ENCODE measurements at regions not wholly inside any gene's neighbourhood (a gene's known extent, or its start where the extent isn't known, plus 50 kb on each side); places are given as distances from the start of the nearest gene placed in this dataset.

GRCh38 chr11:34812905-34813576 lies 103.1 kb downstream of the APIP start:
- CTCF ChIA-PET, result no interaction called here
- POLR2A ChIA-PET, result no interaction called here
- no peak for TF ChIP-seq FOXA1 (IDR thresholded peaks at IDR 0.05)
- TF ChIP-seq HDGF (IDR thresholded peaks at IDR 0.05; ENCODE audit: borderline replicate concordance), result no peak
- TF ChIP-seq ZNF384 (IDR thresholded peaks at IDR 0.05), result no peak
- TF ChIP-seq FOXK2 (IDR thresholded peaks at IDR 0.05), result no peak
- no peak for TF ChIP-seq ARNT (IDR thresholded peaks at IDR 0.05)
- no peak for TF ChIP-seq ELF4 (IDR thresholded peaks at IDR 0.05)
- no peak for TF ChIP-seq NFRKB (IDR thresholded peaks at IDR 0.05)
- TF ChIP-seq, protein P1, sequence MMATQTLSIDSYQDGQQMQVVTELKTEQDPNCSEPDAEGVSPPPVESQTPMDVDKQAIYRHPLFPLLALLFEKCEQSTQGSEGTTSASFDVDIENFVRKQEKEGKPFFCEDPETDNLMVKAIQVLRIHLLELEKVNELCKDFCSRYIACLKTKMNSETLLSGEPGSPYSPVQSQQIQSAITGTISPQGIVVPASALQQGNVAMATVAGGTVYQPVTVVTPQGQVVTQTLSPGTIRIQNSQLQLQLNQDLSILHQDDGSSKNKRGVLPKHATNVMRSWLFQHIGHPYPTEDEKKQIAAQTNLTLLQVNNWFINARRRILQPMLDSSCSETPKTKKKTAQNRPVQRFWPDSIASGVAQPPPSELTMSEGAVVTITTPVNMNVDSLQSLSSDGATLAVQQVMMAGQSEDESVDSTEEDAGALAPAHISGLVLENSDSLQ (IDR thresholded peaks at IDR 0.05), result no peak
- TF ChIP-seq FOXM1 (IDR thresholded peaks at IDR 0.05; ENCODE audit: borderline replicate concordance), result no peak
- TF ChIP-seq CTBP1 (IDR thresholded peaks at IDR 0.05; ENCODE audit: borderline replicate concordance), result no peak
- TF ChIP-seq TARDBP (IDR thresholded peaks at IDR 0.05), result no peak
- no peak for DNase-seq (ENCODE audit: extremely low spot score)

- ChIA-PET CTCF (no interaction called here), POLR2A (no interaction called here)
- no peak for TF ChIP-seq ZNF384 (IDR thresholded peaks at IDR 0.05)
- TF ChIP-seq FOXA1 (IDR thresholded peaks at IDR 0.05), result no peak
- TF ChIP-seq ARNT (IDR thresholded peaks at IDR 0.05), result no peak
- no peak for TF ChIP-seq LEF1 (IDR thresholded peaks at IDR 0.05; ENCODE audit: borderline replicate concordance)
- TF ChIP-seq FOXK2 (IDR thresholded peaks at IDR 0.05), result no peak
- TF ChIP-seq L3MBTL2 (conservative IDR thresholded peaks at IDR 0.05), result no peak
- TF ChIP-seq SUZ12 (IDR thresholded peaks at IDR 0.05), result no peak
- no peak for TF ChIP-seq SP1 (IDR thresholded peaks at IDR 0.05)
- TF ChIP-seq CTBP1 (IDR thresholded peaks at IDR 0.05; ENCODE audit: borderline replicate concordance), result no peak
- TF ChIP-seq ELF4 (IDR thresholded peaks at IDR 0.05), result no peak
- TF ChIP-seq FOXM1 (IDR thresholded peaks at IDR 0.05; ENCODE audit: borderline replicate concordance), result no peak
- TF ChIP-seq, protein P1 (IDR thresholded peaks at IDR 0.05), result no peak
- no peak for DNase-seq (ENCODE audit: extremely low spot score)
Measured at GRCh38 chr11:34811858-34812257, 104.3 kb downstream of the APIP start.

DNA sequence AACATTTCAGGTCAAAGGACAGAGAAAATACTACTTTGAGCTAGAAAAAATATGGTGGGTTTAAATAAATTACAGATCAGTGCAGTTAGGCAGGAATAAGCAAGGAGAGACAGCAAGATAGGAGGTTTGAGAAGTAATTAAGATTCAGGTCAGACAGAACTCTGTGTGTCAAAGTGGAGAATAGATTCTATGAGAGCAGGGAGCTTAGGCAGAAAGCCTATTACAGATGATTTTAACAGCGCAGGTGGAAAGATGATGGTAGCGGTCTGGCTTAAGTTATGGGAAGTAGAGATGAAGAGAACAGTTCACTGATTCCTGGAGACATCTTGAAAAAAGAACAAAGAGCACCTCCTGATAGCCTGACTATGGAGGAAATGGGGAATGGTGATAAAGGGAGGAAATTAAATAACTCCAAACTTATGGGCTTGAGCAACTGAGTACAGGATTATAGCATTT lies 106.0 kb downstream of the APIP start:
- DNase-seq (ENCODE audit: extremely low spot score), result no peak
- POLR2A ChIA-PET, result no interaction called here
- TF ChIP-seq HDGF (IDR thresholded peaks at IDR 0.05; ENCODE audit: borderline replicate concordance) (no peak), L3MBTL2 (conservative IDR thresholded peaks at IDR 0.05) (no peak), TARDBP (IDR thresholded peaks at IDR 0.05) (no peak), ELF4 (IDR thresholded peaks at IDR 0.05) (no peak), ZNF384 (IDR thresholded peaks at IDR 0.05) (no peak), FOXA1 (IDR thresholded peaks at IDR 0.05) (no peak), SUZ12 (IDR thresholded peaks at IDR 0.05) (no peak), SP1 (IDR thresholded peaks at IDR 0.05) (no peak), NFRKB (IDR thresholded peaks at IDR 0.05) (no peak), FOXM1 (IDR thresholded peaks at IDR 0.05; ENCODE audit: borderline replicate concordance) (no peak), FOXK2 (IDR thresholded peaks at IDR 0.05) (no peak)
- TF ChIP-seq, protein P1 (IDR thresholded peaks at IDR 0.05), result no peak
- CTCF ChIA-PET, result no interaction called here

- TF ChIP-seq ARNT (IDR thresholded peaks at IDR 0.05), result no peak
- TF ChIP-seq BHLHE40 (IDR thresholded peaks at IDR 0.05; ENCODE audit: borderline replicate concordance), result no peak
- TF ChIP-seq HDGF (IDR thresholded peaks at IDR 0.05; ENCODE audit: borderline replicate concordance), result no peak
- TF ChIP-seq FOXA1 (IDR thresholded peaks at IDR 0.05), result no peak
- no peak for TF ChIP-seq FOXM1 (IDR thresholded peaks at IDR 0.05; ENCODE audit: borderline replicate concordance)
- no peak for TF ChIP-seq SP1 (IDR thresholded peaks at IDR 0.05)
- TF ChIP-seq ELF4 (IDR thresholded peaks at IDR 0.05), result no peak
- no peak for TF ChIP-seq LEF1 (IDR thresholded peaks at IDR 0.05; ENCODE audit: borderline replicate concordance)
- TF ChIP-seq, protein P1 (IDR thresholded peaks at IDR 0.05), result no peak
- no peak for TF ChIP-seq NFRKB (IDR thresholded peaks at IDR 0.05)
- TF ChIP-seq SUZ12 (IDR thresholded peaks at IDR 0.05), result no peak
- TF ChIP-seq L3MBTL2 (conservative IDR thresholded peaks at IDR 0.05), result no peak
- no peak for TF ChIP-seq ZNF384 (IDR thresholded peaks at IDR 0.05)
- ChIA-PET CTCF (no interaction called here), POLR2A (no interaction called here)
Measured at GRCh38 chr11:34809191-34810106, 106.7 kb downstream of the APIP start.

DNA sequence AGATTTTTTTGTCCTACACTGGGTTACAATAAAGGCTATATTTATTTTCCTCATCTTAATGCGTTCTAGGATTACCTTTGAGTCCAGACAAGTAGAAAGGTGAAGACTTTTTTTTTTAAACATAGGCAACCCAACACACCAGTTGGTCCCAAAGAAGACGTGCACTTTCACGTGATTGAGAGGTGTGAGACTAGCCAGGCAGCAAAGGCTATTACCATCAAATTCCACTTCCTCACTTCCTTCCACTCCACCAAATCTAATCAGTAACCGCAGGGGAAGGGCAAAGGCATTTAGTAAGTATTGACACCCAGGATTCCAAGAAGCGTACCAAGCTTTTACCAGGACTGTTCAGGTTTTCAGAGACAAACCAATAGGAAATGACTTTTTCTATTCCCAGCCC lies 109.3 kb downstream of the APIP start:
- CTCF ChIA-PET, result no interaction called here
- no peak for TF ChIP-seq LEF1 (IDR thresholded peaks at IDR 0.05; ENCODE audit: borderline replicate concordance)
- no peak for TF ChIP-seq NFRKB (IDR thresholded peaks at IDR 0.05)
- TF ChIP-seq FOXM1 (IDR thresholded peaks at IDR 0.05; ENCODE audit: borderline replicate concordance), result no peak
- no peak for TF ChIP-seq FOXA1 (IDR thresholded peaks at IDR 0.05)
- TF ChIP-seq HDGF (IDR thresholded peaks at IDR 0.05; ENCODE audit: borderline replicate concordance), result no peak
- TF ChIP-seq TARDBP (IDR thresholded peaks at IDR 0.05), result no peak
- TF ChIP-seq ELF4 (IDR thresholded peaks at IDR 0.05), result no peak
- TF ChIP-seq SP1 (IDR thresholded peaks at IDR 0.05), result no peak
- no peak for TF ChIP-seq L3MBTL2 (conservative IDR thresholded peaks at IDR 0.05)
- TF ChIP-seq ZNF384 (IDR thresholded peaks at IDR 0.05), result no peak
- TF ChIP-seq, protein P1 (IDR thresholded peaks at IDR 0.05), result no peak
- no peak for TF ChIP-seq BHLHE40 (IDR thresholded peaks at IDR 0.05; ENCODE audit: borderline replicate concordance)
- TF ChIP-seq SUZ12 (IDR thresholded peaks at IDR 0.05), result no peak
- no peak for TF ChIP-seq CTBP1 (IDR thresholded peaks at IDR 0.05; ENCODE audit: borderline replicate concordance)
- no peak for TF ChIP-seq FOXK2 (IDR thresholded peaks at IDR 0.05)
- TF ChIP-seq ARNT (IDR thresholded peaks at IDR 0.05), result no peak
- POLR2A ChIA-PET, result no interaction called here
- no peak for DNase-seq (ENCODE audit: extremely low spot score)

More at GRCh38 chr11:34809191-34810106, 106.7 kb downstream of the APIP start:
- no peak for DNase-seq (ENCODE audit: extremely low spot score)

All from HEK293T (cell line).